GM21528 (cell line): ENCODE measurements at regions not wholly inside any gene's neighbourhood (a gene's known extent, or its start where the extent isn't known, plus 50 kb on each side); places are given as distances from the start of the nearest gene placed in this dataset.
"Not testable (repeated sequence)": the region's sequence is repeated elsewhere in the genome, so short reads cannot be mapped to it uniquely, and the experiment has no call there.

Experiments
- ATAC-seq: cut with Tn5 transposase; IDR thresholded peaks from one replicate; pipeline ENCODE4 v1.9.1; 2021; ENCODE audit warnings: mild to moderate bottlenecking, moderate library complexity; ENCODE audit not compliant: unreplicated experiment, low FRiP score

DNA sequence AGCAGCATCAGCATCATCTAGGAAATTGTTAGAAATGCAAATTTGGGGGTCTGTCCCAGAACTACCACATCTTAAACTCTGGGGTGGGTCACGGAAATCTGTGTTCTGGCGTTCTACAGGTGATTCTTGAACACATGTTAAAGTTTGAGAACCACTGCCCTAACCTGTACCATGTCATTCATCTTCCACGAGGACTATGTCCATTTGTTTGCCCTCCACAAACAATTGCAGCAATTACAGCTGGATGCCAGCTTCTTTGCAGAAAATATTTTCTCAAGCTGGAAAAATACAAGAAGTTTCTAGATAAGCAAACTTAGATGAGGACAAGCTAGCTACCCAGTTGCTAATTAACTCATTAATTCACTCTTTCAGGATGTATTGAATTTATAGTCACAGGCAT, 54.1 kb downstream of the MAFB start:
- ATAC-seq: no peak

- ATAC-seq: no peak
These were observed 55.7 kb downstream of the MAFB start for GRCh38 chr20:40633123-40633850.

DNA sequence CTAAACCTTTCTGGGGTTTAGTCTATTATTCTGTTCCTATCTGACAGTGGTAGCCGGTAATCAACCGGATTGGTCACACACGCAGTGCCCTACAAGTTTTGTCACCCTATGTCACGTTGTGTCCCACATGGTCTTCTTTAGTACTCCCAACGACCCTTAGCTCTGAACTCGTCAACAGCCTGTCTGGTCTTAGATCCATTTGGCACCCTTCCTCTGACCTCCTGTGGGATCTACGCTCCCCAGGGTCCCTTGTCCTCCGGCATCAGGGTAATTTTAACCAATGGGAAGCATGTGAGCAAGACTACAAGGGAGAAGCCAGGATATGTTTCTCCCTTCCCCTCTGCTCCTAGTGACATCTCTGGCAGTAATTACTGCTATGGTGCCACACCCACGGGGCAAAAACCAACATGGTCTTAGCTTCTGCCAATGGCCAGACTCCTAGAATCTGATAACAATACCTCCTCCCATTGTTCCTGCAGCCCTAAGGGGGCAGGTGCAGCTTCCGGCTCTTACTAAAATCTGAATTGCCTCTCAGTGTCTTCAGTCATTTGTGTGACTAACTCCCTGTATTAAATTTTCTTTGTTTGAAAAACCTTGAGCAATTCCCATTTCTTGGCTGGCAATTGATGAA, 56.6 kb downstream of the MAFB start:
- no peak for ATAC-seq

GRCh38 chr20:40631119-40631631, 57.9 kb downstream of the MAFB start:
- no peak for ATAC-seq

DNA sequence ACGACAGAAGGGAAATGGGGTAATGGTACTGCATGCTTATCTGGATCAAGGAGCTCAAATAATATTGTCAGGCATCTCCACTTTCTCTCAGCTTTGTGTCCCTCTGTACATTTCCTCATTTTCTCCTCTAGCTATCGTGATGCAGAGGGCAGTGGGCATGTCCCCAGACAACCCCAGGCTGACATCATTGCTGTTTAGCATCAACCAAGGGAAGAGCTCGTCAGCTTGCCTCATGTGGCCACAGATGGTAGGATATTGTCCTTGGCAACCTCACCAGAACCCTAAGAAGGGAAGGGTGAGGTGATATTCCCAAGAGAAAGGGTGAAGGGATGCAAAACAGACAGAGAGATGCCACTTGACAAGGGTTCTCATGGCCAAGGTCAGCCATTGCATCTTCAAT, 58.3 kb downstream of the MAFB start:
- no peak for ATAC-seq

DNA sequence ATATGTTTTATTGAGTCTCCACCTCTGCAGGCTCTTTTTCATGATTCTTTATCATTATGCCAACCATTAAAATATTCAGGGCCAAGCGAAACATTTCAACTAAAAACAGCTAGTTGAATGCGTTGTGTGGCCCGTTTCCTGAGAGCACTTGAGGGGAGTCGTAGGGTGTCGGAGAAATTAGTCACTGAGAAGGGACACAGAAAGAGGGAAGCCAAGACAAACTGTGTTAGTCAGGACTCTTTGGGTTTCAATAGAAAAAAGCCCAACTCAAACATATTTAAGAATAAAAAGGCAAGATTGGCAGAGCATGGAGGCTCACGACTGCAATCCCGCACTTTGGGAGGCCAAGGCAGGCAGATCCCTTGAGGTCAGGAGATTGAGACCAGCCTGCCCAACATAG, 58.9 kb downstream of the MAFB start:
- ATAC-seq: no peak

DNA sequence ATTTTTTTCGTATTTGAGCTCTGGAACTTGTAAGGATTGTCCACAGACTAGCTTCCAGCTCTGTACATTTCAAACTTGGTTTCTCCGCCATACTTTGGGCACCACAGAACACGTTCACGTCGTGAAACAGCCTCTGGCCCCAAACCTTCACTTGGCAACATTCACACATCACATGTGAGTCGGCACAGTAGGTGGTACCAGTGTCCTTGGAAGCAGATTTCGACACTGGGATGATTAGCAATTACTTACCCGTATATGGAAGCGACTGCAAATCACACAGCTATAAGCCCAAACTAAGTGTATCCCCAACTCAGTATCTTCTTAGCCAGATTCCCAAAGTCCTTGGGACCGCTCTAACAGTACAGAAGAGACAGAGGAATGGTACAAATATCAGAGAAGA, 60.2 kb downstream of the MAFB start:
- no peak for ATAC-seq

DNA sequence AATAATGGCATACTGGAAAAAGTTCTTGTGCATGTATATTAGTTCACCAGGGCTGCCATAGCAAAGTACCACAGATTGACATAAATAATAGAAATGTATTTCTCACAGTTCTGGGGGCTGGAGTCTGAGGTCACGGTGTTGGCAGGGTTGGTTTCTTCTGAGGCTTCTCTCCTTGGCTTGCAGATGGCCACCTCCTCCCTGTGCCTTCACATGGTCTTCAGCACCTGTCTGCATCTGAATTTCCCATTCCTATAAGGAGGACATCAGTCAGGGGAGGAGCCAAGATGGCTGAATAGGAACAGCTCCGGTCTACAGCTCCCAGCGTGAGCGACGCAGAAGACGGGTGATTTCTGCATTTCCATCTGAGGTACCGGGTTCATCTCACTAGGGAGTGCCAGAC, 70.0 kb downstream of the MAFB start:
- not testable (repeated sequence) for ATAC-seq

DNA sequence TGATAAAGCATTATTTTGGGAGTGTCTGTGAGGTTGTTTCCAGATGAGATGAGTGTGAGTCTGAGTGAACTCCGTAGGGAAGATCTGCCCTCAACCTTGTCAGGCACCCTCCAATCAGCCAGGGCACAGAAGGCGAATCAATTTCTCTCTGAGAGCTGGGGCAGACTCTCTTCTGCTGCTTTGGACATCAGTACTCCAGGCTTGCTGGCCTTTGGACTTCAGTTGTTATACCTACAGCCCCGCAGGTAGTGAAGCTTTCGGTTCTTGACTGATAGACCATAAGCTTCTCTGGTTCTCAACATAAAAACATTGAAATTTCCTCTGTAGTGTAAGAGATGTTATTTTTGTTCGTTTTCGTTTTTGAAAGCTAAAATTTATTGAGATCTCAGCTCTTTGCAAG, 71.4 kb downstream of the MAFB start:
- ATAC-seq: no peak

DNA sequence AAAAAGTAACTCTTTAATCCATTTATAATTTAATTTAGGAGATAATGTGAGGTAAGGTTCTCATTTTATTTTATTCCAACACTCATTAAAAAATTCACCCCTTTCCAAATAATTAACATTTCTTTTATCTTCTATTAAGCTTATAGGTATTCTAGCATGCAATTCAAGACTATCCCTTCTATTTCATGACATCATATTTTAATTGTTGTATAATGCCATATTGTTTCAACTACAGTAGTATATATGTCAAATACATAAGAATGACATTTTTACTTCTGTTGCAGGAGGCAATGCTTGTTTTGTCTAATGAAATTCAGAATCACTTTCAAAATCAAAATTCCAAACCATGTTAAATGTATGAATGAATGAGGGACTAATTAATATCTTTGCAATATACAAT, 76.2 kb downstream of the MAFB start:
- ATAC-seq: no peak

DNA sequence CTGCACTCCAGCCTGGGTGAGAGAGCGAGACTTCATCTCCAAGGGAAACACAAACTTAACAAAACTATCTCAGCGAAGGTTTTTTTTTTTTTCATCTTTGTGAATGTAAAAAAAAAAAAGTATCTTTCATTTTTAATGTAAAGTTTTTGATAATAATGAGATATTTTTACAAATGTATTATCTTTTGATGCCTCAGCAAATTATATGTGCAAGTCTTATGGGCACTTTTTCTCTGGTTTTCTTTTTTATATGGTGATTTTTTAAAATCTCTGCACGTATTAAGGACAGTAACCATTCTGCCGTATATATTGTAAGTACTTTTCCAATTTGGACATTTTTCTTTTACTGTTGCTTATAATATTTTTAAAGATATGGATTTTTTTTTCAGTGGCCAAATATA, 76.8 kb downstream of the MAFB start:
- no peak for ATAC-seq

DNA sequence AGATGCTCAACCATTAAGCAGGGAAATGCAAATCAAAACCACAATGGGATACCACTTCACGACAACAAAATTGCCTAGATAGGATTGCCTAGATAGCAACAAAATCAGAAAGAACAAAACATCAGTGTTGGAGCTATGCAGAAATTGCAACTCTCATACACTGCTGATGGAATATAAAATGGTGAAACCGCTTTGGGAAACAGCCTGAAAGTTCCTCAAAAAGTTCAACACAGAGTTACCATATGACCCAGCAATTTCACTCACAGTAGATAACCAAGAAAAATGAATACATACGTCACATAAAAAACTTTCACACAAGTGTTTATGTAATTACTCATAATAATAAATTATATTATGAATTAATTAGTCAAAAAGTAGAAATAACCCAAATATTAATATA, 78.3 kb downstream of the MAFB start:
- no peak for ATAC-seq

GRCh38 chr20:40607927-40608326, 81.1 kb downstream of the MAFB start:
- no peak for ATAC-seq

- ATAC-seq: no peak
These were observed 82.4 kb downstream of the MAFB start for GRCh38 chr20:40606660-40607059.

DNA sequence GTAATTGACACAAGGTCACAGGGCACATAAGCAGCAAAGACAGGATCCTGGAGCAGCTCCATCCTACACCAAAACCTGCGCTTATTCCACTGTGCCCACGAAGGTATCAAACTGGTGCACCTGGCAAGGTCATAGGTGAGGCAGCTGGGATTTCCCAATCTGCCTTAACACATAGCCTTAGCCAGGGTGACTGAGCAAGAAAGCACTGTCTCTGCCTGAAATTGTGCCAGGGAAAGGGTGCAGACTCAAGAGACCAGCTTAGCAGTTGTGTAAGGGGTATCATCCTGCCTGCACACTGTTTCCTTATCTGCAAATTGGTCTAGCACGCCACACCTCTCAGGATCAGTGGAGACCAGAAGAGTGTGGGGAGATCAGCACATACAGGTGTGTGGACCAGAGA, 82.8 kb downstream of the MAFB start:
- no peak for ATAC-seq

DNA sequence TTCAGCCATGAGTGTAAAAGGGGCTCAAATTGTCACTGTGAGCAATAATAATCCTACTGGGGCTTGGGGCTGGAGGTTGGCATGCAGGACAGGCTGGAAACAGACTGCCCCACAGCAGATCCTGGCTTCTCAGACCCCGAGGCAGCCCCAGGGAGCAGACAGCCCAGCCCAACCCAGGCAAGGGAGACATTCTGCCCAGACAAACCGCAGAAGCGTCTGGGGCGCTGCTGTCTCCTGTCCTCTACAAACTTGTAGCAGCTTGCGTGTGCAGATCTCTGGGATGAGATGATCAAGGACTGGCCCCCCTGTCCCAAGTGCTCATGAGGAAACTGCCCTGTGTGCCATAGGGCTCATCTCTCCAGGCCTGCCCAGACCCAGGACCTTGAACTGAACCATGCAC, 84.6 kb downstream of the MAFB start:
- ATAC-seq: no peak

DNA sequence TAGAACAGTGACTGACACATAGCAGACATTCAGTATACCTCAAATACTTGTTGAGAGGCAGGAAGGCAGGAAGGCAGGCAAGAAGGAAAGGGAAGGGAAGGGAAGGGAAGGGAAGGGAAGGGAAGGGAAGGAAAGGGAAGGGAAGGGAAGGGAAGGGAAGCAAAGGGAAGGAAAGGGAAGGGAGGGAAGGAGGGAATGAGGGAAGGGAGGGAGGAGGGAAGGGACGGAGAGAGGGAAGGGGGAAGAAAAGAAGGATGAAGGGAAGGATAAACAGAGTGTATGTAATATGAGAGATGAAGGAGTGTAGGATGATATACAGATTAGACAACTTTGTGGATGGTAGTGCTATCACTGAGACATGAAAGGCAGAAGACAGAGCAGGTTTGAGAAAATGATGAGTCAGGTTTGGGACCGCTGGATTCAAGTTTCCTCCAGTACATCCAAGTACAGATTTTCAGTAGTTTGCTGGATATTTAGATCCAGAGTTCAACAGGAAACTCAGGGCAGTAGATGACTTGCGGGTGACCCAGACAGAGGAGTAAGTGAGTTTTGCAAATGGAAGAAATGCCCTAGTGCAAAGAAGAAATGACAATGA, 85.9 kb downstream of the MAFB start:
- ATAC-seq: no peak

DNA sequence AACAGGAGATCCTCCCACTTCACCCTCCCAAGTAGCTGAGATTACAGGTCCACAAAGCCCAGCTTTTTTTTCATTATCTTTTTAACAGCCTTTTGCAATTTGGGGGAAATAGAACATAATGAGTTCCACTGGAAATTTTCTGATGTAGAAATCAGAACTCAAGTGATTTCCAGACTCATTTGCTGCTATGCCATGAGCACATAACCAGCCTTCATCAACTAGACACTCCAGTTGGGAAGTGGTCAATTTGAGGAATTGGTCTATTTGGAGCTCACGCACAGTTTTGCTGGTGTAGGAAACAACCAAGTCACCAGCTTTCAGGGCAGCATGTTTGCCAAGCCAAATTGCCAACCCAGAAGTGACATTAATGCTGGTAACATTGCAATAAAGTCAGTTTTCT, 86.7 kb downstream of the MAFB start:
- ATAC-seq: no peak

GRCh38 chr20:40600441-40601219, 88.4 kb downstream of the MAFB start:
- no peak for ATAC-seq

DNA sequence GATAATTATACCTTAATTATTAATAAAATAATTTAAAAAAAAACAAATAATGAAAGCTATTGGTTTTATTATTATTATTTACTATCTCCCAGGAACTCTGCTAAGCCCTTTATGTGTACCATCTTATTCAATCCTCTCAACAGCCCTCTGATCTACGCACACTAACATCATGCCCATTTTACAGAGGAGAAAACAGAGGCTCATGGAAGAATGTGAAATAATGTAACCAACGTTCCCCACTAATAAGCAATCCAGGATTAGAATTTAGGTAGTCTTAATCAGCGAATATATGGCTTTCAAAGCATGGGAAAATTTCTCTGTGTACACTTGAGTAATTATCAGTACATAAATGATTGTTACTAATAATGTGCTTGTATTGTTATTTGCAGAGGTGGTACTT, 89.0 kb downstream of the MAFB start:
- ATAC-seq: no peak

- no peak for ATAC-seq
These were observed 96.1 kb downstream of the MAFB start for GRCh38 chr20:40592941-40593340.
